Inferior parietal cortex (tissue), 1 donor: ENCODE measurements at regions not wholly inside any gene's neighbourhood (a gene's known extent, or its start where the extent isn't known, plus 50 kb on each side); places are given as distances from the start of the nearest gene placed in this dataset.

Experiments
- DNase-seq: peaks from one replicate; pipeline ENCODE4 v3.0.0-alpha.2; 2016; ENCODE audit errors: extremely low spot score

GRCh38 chr9:113701774-113702755 lies 174.0 kb upstream of the ZNF618 start:
- no peak for DNase-seq

GRCh38 chr9:113705306-113705927 lies 170.7 kb upstream of the ZNF618 start:
- no peak for DNase-seq

GRCh38 chr9:113705928-113706519 lies 170.1 kb upstream of the ZNF618 start:
- DNase-seq = no peak

- DNase-seq = no peak
Observed at GRCh38 chr9:113707953-113708695, 168.0 kb upstream of the ZNF618 start.

GRCh38 chr9:113708821-113709713 lies 167.0 kb upstream of the ZNF618 start:
- no peak for DNase-seq

- no peak for DNase-seq
Observed at GRCh38 chr9:113709721-113710120, 166.4 kb upstream of the ZNF618 start.

- DNase-seq = no peak
Observed at GRCh38 chr9:113711251-113711650, 164.9 kb upstream of the ZNF618 start.

GRCh38 chr9:113712053-113712452 lies 164.1 kb upstream of the ZNF618 start:
- DNase-seq = no peak

GRCh38 chr9:113715086-113715485 lies 161.0 kb upstream of the ZNF618 start:
- DNase-seq = no peak

GRCh38 chr9:113719919-113720318 lies 156.2 kb upstream of the ZNF618 start:
- DNase-seq = no peak

- DNase-seq = no peak
Observed at GRCh38 chr9:113720495-113720894, 155.6 kb upstream of the ZNF618 start.

- DNase-seq = no peak
Observed at GRCh38 chr9:113721856-113722255, 154.3 kb upstream of the ZNF618 start.

- no peak for DNase-seq
Observed at GRCh38 chr9:113724202-113724601, 151.9 kb upstream of the ZNF618 start.

- no peak for DNase-seq
Observed at GRCh38 chr9:113728989-113729388, 147.1 kb upstream of the ZNF618 start.

- no peak for DNase-seq
Observed at GRCh38 chr9:113734826-113735225, 141.3 kb upstream of the ZNF618 start.

GRCh38 chr9:113737517-113738271 lies 138.4 kb upstream of the ZNF618 start:
- peak; percentile 62 for DNase-seq

GRCh38 chr9:113738496-113738892 lies 137.6 kb upstream of the ZNF618 start:
- DNase-seq = no peak

GRCh38 chr9:113738893-113739604 lies 137.1 kb upstream of the ZNF618 start:
- no peak for DNase-seq
